Activated CD8-positive, alpha-beta memory T cell treated with anti-CD3 and anti-CD28 coated beads, Interleukin-2, amount 50 U/mL, for 1 hour (primary cell): ENCODE measurements at regions not wholly inside any gene's neighbourhood (a gene's known extent, or its start where the extent isn't known, plus 50 kb on each side); places are given as distances from the start of the nearest gene placed in this dataset.

ENCODE experiments used
- DNase-seq: peaks from one replicate; pipeline ENCODE4 v3.0.0-alpha.2; 2020; ENCODE audit errors: extremely low read depth

DNA sequence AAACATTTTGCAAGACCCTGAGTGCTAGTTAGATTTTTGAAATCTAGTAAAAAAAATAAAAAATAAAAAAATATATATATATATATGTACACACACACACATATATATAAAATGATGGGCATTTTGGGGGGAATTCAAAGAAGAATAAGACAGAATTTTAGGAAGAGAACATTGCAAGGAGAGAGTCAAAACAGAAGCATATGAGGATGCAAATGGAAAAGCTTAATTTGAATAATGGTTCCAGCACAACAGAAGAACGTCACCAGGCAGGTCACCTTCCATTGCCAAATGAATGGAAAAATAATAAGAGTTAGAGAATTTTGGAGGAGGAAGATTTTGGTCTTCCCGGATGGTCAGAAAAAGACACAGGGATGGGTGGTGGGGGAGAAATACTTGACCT, 1097.2 kb downstream of the BCL11A start:
- DNase-seq: no peak

DNA sequence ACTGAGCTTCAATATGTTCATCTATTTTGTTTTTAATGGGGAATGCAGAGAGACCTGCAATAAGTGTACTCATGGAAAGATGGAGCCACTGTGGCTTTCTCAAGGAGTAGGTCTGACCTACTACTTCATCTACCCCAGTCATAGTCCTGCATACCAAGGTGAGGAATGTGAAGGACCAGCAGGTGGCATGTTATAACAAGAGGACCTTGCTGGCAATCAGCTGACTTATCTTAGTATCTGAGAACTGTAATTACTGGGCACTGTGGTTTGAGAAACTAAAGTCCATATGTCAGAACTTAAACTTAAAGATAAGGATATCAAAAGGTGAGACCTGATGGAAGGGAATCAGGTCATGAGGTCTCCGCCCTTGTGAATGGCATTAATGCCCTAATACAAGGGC, 1104.2 kb downstream of the BCL11A start:
- DNase-seq: no peak

DNA sequence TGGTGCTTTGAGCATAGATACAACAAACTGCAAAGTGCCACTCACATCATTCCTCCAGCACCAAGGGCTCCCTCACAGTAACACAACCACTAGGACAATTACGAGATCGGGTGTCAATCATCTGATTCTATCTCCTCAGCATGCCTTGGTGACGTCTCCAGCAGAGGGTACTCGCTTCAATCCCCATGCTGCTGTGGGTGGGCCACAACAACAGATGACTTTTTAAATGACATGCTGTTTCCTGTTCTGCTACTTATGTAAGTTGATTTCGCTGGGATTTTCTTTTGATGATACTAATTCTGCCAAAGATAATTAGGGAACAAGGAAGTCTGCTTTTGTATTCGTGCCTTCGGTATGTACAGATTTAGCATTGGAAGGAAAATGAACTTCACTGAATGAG, 1113.0 kb downstream of the BCL11A start:
- DNase-seq: no peak

DNA sequence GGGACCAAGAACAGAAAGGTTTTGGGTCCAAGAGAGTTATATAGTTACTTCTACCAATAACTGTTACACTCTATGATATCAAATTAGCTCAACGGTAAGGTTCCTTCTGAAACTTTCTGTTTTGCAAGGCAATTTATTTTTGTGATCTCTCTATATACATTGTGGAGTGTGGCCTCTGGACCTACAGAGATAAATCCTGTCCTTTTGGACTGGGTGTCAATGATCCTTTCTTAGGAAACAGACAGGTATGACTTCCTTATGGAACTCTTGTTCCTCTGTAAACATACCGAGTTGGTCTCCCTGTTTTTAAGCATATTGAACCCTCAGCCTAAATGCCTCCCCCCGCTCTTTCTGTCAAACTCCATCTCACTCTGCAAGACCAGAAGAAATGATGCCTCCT, 1117.8 kb downstream of the BCL11A start:
- no peak for DNase-seq

GRCh38 chr2:59428940-59429339, 1124.5 kb downstream of the BCL11A start:
- no peak for DNase-seq

DNA sequence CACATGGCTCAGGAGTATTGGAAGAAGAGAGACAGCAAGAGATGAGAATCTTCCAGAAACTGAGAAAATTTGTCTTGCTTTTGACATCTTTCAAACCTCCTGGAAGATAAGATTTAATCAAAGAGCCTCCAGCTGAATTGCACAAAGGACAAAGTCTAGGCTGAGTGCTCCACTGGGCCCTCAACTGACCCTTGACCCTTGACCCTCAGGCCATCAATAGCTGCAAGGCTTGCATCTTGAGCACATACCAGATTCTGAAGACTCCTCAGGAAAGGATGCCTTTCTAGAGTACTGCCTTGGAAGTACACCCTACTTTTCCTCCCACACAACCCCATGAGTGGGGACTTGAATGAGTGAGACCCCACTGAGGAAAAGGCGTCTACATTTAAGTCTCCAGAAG, 1125.5 kb downstream of the BCL11A start:
- no peak for DNase-seq

DNA sequence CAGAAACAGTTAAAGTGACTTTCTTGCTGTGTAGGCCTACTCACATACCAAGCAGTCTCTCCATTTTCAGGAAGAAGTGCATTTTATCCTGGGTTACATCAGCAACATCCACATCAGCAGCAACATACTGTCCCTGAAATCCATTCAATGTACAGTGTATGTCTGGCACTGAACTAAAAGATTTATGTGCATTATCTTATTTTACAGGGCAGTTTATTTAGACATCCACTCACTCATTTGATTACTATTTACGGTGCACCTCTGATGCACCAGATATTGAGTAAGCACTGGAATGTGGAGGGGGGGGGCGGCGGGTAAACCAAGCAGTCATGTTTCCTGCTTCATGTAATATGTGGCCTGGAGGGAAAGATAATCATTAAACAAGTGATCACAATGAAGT, 1128.2 kb downstream of the BCL11A start:
- no peak for DNase-seq

- DNase-seq: no peak
These were observed 1139.5 kb downstream of the BCL11A start for GRCh38 chr2:59413751-59414570.

DNA sequence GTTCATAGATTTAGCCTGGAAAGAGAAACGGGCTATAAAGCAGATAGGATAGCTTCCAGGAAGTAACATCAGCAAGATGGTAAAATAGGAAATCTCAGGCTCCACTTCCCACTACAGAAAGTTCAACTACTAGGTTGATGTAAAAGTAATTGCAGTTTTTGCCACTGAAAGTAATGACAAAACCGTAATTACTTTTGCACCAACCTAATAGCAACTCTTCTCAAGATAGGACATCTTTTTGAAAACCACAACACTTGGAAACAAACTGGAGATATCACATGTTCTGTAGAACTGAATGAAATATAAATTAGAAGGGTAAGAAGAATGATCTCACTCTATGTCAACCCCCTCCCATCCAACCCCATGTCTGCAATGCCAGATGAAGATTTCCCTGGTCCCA, 1154.3 kb downstream of the BCL11A start:
- DNase-seq: no peak

- no peak for DNase-seq
These were observed 1155.4 kb downstream of the BCL11A start for GRCh38 chr2:59398081-59398480.

- DNase-seq: no peak
These were observed 1154.0 kb upstream of the FANCL start for GRCh38 chr2:59395119-59395518.

DNA sequence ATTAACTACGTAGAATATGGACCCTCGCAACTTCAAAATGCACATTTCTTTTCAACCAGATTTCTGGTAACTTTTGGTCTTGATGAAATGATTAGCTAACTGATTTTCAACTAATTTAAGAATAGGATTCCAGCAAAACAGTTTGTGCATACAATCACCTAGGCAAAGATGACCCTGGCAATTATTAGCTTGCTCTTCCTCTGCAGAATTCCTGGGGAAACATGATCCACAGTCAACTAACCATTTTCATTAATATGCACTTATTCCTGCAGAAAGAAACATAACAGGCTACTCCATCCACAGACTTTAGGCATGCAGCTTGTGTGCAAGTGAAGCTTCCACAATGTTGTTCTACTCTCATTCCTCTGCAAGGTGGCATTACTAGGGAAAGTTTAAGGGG, 1150.8 kb upstream of the FANCL start:
- DNase-seq: no peak

- no peak for DNase-seq
These were observed 1149.5 kb upstream of the FANCL start for GRCh38 chr2:59390581-59390980.

- no peak for DNase-seq
These were observed 1148.1 kb upstream of the FANCL start for GRCh38 chr2:59389240-59389639.

DNA sequence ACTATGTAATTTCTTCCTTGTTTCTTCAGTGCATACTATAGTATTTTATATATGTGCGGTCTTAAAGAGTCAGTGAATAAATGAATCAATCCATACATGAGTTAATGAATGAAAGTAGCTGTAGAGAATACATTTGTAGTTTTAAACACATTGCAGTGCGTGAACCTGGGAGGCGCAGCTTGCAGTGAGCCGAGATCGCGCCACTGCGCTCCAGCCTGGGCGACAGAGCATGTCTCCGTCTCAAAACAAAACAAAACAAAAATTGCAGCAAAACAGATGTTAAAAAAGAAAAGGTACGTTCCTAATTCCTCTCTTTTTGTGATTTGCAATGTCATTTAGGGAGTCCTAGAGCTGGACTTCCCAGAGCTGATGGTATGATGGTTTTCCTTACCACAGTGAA, 1144.8 kb upstream of the FANCL start:
- DNase-seq: no peak

- DNase-seq: no peak
These were observed 1142.3 kb upstream of the FANCL start for GRCh38 chr2:59383473-59383872.

DNA sequence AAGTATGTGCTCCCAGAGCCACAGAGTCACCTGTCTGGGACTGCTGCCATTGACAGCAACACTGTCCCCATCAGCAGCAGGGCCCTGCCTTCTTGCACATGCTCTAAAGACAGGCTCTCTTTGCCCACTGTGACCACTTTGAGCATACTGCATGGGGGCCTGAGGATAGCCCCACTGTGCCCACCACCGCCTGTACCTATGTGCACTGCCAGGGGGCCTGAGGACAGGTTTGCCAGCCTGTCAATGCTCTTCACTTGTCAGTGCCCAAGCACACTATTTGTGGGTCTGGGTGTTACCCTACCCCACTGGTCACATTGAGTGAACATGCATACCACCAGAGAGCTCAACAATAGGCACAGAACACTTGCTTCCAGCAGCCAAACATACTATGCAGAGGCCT, 1137.0 kb upstream of the FANCL start:
- no peak for DNase-seq

DNA sequence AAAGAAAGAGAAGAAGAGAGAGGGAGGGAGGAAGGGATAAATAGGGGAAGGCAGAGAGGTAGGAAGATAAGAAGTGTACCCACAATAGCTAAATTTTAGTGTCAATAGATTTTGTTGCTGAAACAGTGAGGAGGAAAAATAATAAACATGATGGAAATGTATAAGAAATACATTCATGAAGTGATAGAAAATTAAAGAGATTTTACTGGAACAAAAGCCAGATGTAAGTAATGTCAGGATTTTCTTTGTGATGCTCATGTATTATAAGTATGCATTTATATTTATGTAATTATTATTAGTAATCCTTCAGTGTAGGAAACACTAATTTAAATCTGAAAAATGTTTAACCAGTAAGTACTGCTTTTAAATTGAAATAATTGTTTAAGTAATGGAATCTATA, 1125.2 kb upstream of the FANCL start:
- no peak for DNase-seq

DNA sequence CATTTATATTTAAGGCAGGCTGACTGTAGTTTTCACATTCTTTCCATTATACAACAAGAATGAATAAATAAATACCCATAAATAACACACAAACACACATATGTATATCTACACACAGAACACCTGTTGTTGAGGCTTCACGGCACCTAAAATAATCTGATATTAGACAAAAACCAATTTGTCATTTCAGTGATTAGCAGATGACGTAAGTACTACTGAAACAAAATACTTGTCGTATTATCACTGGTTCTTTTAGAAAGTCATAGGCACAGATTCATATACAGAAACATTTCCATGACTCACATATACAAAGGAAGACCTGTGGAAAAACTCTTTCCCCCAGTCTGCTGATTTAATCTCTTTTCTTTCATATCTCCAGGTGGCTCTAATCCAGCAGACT, 1113.4 kb upstream of the FANCL start:
- no peak for DNase-seq

- DNase-seq: no peak
These were observed 1112.3 kb upstream of the FANCL start for GRCh38 chr2:59353306-59353921.

- no peak for DNase-seq
These were observed 1101.0 kb upstream of the FANCL start for GRCh38 chr2:59342166-59342565.

DNA sequence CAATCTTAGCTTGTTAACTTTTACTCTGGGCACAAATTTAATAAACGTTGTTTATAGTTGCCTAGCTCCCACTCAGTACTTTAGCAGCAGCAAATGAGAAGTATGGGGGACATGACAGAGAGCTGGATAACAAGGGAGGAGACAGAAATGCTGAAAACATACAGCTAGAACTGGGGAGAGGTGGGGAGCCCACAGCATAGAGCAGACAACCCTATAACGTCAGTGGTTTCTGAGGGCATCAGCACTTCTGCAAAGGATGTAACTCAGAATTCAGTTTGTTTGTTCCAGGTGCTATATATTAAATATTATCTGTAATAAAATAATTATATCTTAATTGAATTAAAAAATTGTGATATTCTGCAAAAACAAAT, 1098.7 kb upstream of the FANCL start:
- DNase-seq: no peak

- DNase-seq: no peak
These were observed 1098.2 kb upstream of the FANCL start for GRCh38 chr2:59339121-59339836.
